Panc1 (cell line): ENCODE measurements at regions not wholly inside any gene's neighbourhood (a gene's known extent, or its start where the extent isn't known, plus 50 kb on each side); places are given as distances from the start of the nearest gene placed in this dataset.
"Not testable (repeated sequence)": the region's sequence is repeated elsewhere in the genome, so short reads cannot be mapped to it uniquely, and the experiment has no call there.

Experiments used
- ATAC-seq: fragments of 200-7000 bp; cut with Tn5 transposase; 2 replicates; pipeline ENCODE4 v1.9.1; 2020; ENCODE audit warnings: mild to moderate bottlenecking, moderate library complexity
- BruUV-seq: library from RNA; stranded (reverse); fragments of 400-500 nt; replicated peaks from 2 replicates; lab custom pipeline; 2021; lab: Mats Ljungman, UMichigan
- CTCF ChIA-PET: fragments of 300-600 bp; sonication (Branson Sonifier 250); formaldehyde crosslinking; loops from one replicate; lab custom pipeline; 2022; ENCODE audit warnings: antibody characterized with exemption; lab: Charles Lee
- POLR2A ChIA-PET: fragments of 300-600 bp; sonication (Branson Sonifier 250); formaldehyde crosslinking; loops from one replicate; lab custom pipeline; 2022; ENCODE audit warnings: antibody characterized with exemption; lab: Charles Lee
- DNase-seq: peaks from one replicate; pipeline ENCODE4 v3.0.0-alpha.2; 2010; ENCODE audit warnings: low read depth, low spot score
- H3K27ac ChIP-seq: 2 replicates; pipeline ENCODE4 v1.5.1; 2011; ENCODE audit warnings: mild to moderate bottlenecking, low read length, inconsistent platforms
- H3K27me3 ChIP-seq: fragments of 200-500 bp; sonication (Bioruptor generic); 2 replicates; pipeline ENCODE4 v1.6.0; 2014; ENCODE audit warnings: low read length, inconsistent platforms; ENCODE audit not compliant: control insufficient read depth, insufficient read depth
- H3K36me3 ChIP-seq: fragments of 200-500 bp; sonication (Bioruptor generic); 2 replicates; pipeline ENCODE4 v1.5.1; 2014; ENCODE audit warnings: inconsistent platforms, mild to moderate bottlenecking, low read length, moderate library complexity; ENCODE audit not compliant: control insufficient read depth, insufficient read depth
- H3K4me1 ChIP-seq: 2 replicates; pipeline ENCODE4 v1.5.1; 2011; ENCODE audit warnings: inconsistent platforms, mild to moderate bottlenecking, low read length, moderate library complexity; ENCODE audit not compliant: control insufficient read depth, insufficient read depth
- H3K4me3 ChIP-seq, 2 experiments: 2 replicates each; pipeline ENCODE4 v1.5.1; 2011 to 2012; ENCODE audit warnings: low read depth in 2 of 2, low read length in 2 of 2, mild to moderate bottlenecking in 2 of 2, inconsistent platforms in 1 of 2, moderate library complexity in 1 of 2
- H3K9me3 ChIP-seq: fragments of 200-500 bp; sonication (Bioruptor generic); 2 replicates; pipeline ENCODE4 v1.5.1; 2014; ENCODE audit warnings: low read depth, mild to moderate bottlenecking, inconsistent platforms, low read length, moderate library complexity; ENCODE audit not compliant: control insufficient read depth, insufficient read depth
- CTCF ChIP-seq: fragments of 450-650 bp; IDR thresholded peaks from 2 replicates; pipeline ENCODE4 v1.5.1; 2017; ENCODE audit warnings: mild to moderate bottlenecking
- POLR2AphosphoS5 ChIP-seq: IDR thresholded peaks from 2 replicates; pipeline ENCODE4 v1.6.1; 2012; ENCODE audit warnings: mild to moderate bottlenecking, low read depth, low read length, moderate library complexity
- SIN3A ChIP-seq: IDR thresholded peaks from 2 replicates; pipeline ENCODE4 v1.6.1; 2012; ENCODE audit warnings: low read depth, mild to moderate bottlenecking, low read length, moderate library complexity, borderline replicate concordance; ENCODE audit not compliant: insufficient read depth
- TCF7L2 ChIP-seq: IDR thresholded peaks from 2 replicates; pipeline ENCODE4 v1.6.1; 2011; ENCODE audit warnings: mild to moderate bottlenecking, low read depth, low read length, inconsistent platforms
- in situ Hi-C: cut with HindIII; loops from 2 replicates; pipeline ENCODE4 v1.10.0; 2016; ENCODE audit warnings: low sequenced_read_pairs, low pct_unique_long_range_greater_than_20kb
- intact Hi-C: fragments of 100-400 bp; cut with micrococcal nuclease; formaldehyde crosslinking; loops from one replicate; pipeline ENCODE4 v1.10.0; 2022; ENCODE audit not compliant: unreplicated experiment
- TF ChIP-seq, protein P1 (sequence below), 2 experiments: IDR thresholded peaks; 2 replicates each; pipeline ENCODE4 v1.6.1; 2011 to 2012; ENCODE audit warnings: low read depth in 2 of 2, control low read depth in 1 of 2, low read length in 1 of 2, mild to moderate bottlenecking in 1 of 2, moderate library complexity in 1 of 2; ENCODE audit not compliant: insufficient read depth in 1 of 2

DNA sequence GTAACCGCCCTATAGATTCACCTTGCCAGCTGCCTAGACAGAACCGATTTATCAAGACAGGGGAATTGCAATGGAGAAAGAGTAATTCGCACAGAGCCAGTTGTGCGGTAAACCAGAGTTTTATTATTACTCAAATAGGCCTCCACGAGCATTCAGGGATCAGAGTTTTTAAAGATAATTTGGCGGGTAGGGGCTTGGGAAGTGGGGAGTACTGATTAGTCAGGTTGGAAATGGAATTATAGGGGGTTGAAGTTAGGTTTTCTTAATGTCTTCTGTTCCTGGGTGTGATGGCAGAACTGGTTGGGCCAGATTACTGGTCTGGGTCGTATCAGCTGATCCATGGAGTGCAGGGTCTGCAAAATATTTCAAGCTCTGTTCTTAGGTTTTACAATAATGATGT, 756.9 kb upstream of the ADGRB3 start:
- ATAC-seq, intact Hi-C loops, H3K27me3 ChIP-seq, in situ Hi-C loops, BruUV-seq, H3K36me3 ChIP-seq, H3K27ac ChIP-seq, H3K4me1 ChIP-seq, H3K4me3 ChIP-seq, DNase-seq, POLR2A ChIA-PET, H3K9me3 ChIP-seq: not testable (repeated sequence)
- CTCF ChIA-PET, result interaction anchor here (0.6 kb wide), 1 partner anchor 488 kb away, joined by 5 read pairs; no protein-coding TSS in a partner anchor

DNA sequence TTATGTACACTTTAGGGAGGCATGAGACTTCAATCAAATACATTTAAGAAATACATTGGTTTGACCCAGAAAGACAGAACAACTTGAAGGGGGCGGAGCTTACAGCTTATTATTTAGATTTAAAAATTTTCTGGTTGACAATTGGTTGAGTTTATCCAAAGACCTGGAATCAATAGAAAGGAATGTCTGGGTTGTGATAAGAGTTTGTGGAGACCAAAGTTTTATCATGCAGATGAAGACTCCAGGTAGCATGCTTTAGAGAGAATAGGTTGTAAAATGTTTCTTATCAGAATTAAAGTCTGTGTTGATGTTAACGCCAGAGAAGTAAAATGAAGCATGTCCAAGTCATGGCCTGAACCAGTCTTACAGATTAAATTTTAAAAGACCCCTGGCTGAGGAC, 757.8 kb upstream of the ADGRB3 start:
- Histone ChIP-seq H3K27me3 (no peaks in the 10 kb centered on the region), H3K4me1 (no peaks in the 10 kb centered on the region), H3K36me3 (no peaks in the 10 kb centered on the region), H3K9me3 (no peaks in the 10 kb centered on the region), H3K4me3 (no peak overlapping the region), H3K27ac (no peak overlapping the region)
- in situ Hi-C loops (no loop called here), intact Hi-C loops (no loop called here)
- DNase-seq, result no peak
- BruUV-seq, result no TSS peak
- POLR2A ChIA-PET, result no interaction called here
- CTCF ChIA-PET, result no interaction called here
- no peak for ATAC-seq
- TF ChIP-seq CTCF (no peak), TCF7L2 (no peak), POLR2AphosphoS5 (no peak), SIN3A (no peak)
- TF ChIP-seq, protein P1, sequence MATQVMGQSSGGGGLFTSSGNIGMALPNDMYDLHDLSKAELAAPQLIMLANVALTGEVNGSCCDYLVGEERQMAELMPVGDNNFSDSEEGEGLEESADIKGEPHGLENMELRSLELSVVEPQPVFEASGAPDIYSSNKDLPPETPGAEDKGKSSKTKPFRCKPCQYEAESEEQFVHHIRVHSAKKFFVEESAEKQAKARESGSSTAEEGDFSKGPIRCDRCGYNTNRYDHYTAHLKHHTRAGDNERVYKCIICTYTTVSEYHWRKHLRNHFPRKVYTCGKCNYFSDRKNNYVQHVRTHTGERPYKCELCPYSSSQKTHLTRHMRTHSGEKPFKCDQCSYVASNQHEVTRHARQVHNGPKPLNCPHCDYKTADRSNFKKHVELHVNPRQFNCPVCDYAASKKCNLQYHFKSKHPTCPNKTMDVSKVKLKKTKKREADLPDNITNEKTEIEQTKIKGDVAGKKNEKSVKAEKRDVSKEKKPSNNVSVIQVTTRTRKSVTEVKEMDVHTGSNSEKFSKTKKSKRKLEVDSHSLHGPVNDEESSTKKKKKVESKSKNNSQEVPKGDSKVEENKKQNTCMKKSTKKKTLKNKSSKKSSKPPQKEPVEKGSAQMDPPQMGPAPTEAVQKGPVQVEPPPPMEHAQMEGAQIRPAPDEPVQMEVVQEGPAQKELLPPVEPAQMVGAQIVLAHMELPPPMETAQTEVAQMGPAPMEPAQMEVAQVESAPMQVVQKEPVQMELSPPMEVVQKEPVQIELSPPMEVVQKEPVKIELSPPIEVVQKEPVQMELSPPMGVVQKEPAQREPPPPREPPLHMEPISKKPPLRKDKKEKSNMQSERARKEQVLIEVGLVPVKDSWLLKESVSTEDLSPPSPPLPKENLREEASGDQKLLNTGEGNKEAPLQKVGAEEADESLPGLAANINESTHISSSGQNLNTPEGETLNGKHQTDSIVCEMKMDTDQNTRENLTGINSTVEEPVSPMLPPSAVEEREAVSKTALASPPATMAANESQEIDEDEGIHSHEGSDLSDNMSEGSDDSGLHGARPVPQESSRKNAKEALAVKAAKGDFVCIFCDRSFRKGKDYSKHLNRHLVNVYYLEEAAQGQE (IDR thresholded peaks at IDR 0.05; ENCODE audit: insufficient read depth in 1 of 2, low read depth in 2 of 2, low read length in 1 of 2), result no peak

GRCh38 chr6:67875877-67876383, 759.2 kb upstream of the ADGRB3 start:
- H3K27ac ChIP-seq, result no peak overlapping the region
- in situ Hi-C loops (no loop called here), intact Hi-C loops (no loop called here)
- TF ChIP-seq, protein P1 (IDR thresholded peaks at IDR 0.05; ENCODE audit: insufficient read depth in 1 of 2, low read depth in 2 of 2, low read length in 1 of 2), result no peak
- no peak for TF ChIP-seq CTCF
- TF ChIP-seq TCF7L2, result no peak
- no peak for TF ChIP-seq POLR2AphosphoS5
- no peak for TF ChIP-seq SIN3A
- ChIA-PET POLR2A (no interaction called here), CTCF (no interaction called here)
- no peaks in the 10 kb centered on the region for H3K36me3 ChIP-seq
- H3K9me3 ChIP-seq, result no peaks in the 10 kb centered on the region
- no peak overlapping the region for H3K4me3 ChIP-seq
- no peak for ATAC-seq
- DNase-seq, result no peak
- H3K27me3 ChIP-seq, result no peaks in the 10 kb centered on the region
- no peaks in the 10 kb centered on the region for H3K4me1 ChIP-seq
- no TSS peak for BruUV-seq
